HepG2 (cell line): ENCODE measurements at regions not wholly inside any gene's neighbourhood (a gene's known extent, or its start where the extent isn't known, plus 50 kb on each side); places are given as distances from the start of the nearest gene placed in this dataset.

Source experiments
- ATAC-seq: fragments of 200-7000 bp; cut with Tn5 transposase; 3 replicates; pipeline ENCODE4 v1.9.1; 2020; ENCODE audit warnings: mild to moderate bottlenecking, moderate library complexity
- BruUV-seq: library from RNA; stranded (reverse); fragments of 400-500 nt; replicated peaks from 2 replicates; lab custom pipeline; 2021; lab: Mats Ljungman, UMichigan
- CTCF ChIA-PET: fragments of 300-600 bp; formaldehyde crosslinking; extraction: SDS; loops from one replicate; lab custom pipeline; 2021; ENCODE audit warnings: low total read pairs, inconsistent platforms, low intra/inter-chr PET ratio; lab: Yijun Ruan, JAX
- POLR2A ChIA-PET: fragments of 350-600 bp; sonication (Branson Sonifier 250); formaldehyde crosslinking; loops from one replicate; lab custom pipeline; 2020; ENCODE audit warnings: antibody characterized with exemption, inconsistent platforms; lab: Yijun Ruan, JAX
- DNase-seq: peaks from one replicate; pipeline ENCODE4 v3.0.0-alpha.2; 2015; ENCODE audit warnings: low spot score
- FAIRE-seq: peaks from 3 replicates; lab custom pipeline; 2011; peaks lifted over from hg19 to GRCh38; lab: Jason Lieb, UNC
- H2AFZ ChIP-seq: one replicate; pipeline ENCODE4 v1.6.1; 2011; ENCODE audit warnings: low read length, inconsistent platforms
- H3K27ac ChIP-seq: fragments of 300-600 bp; 3 replicates; pipeline ENCODE4 v1.8.0; 2011; ENCODE audit warnings: mixed run types, mild to moderate bottlenecking, mixed read lengths, low read length, inconsistent platforms; ENCODE audit not compliant: insufficient read depth; ENCODE audit errors: extremely low read length
- H3K27me3 ChIP-seq, 2 experiments: fragments of 200-600 bp in 1 of 2; 2 replicates in 1 of 2; 3 replicates in 1 of 2; pipeline versions ENCODE4 v1.6.0 to v1.8.0; 2011; ENCODE audit warnings: low read length in 2 of 2, mild to moderate bottlenecking in 2 of 2, moderate library complexity in 2 of 2, inconsistent platforms in 1 of 2; ENCODE audit not compliant: insufficient read depth in 2 of 2, control insufficient read depth in 1 of 2
- H3K36me3 ChIP-seq, 2 experiments: fragments of 200-600 bp in 1 of 2; replicated peaks in 1 of 2; 2 replicates in 1 of 2; 3 replicates in 1 of 2; pipeline versions ENCODE4 v1.5.1 to v1.8.0; 2011; ENCODE audit warnings: low read length in 2 of 2, inconsistent platforms in 1 of 2; ENCODE audit not compliant: insufficient read depth in 2 of 2, control insufficient read depth in 1 of 2
- H3K4me1 ChIP-seq: 2 replicates; pipeline ENCODE4 v1.5.1; 2012; ENCODE audit warnings: low read length, inconsistent platforms; ENCODE audit not compliant: insufficient read depth
- H3K4me2 ChIP-seq: 2 replicates; pipeline ENCODE4 v1.6.0; 2011; ENCODE audit warnings: low read depth, low read length, inconsistent platforms
- H3K4me3 ChIP-seq, 3 experiments: fragments of 200-600 bp in 1 of 3; sonication (generic), shearing (Covaris generic) in 1 of 3; replicated peaks in 1 of 3; 2 replicates each; pipeline ENCODE4 v1.5.1; 2011 to 2016; ENCODE audit warnings: low read length in 3 of 3, inconsistent platforms in 2 of 3, low read depth in 2 of 3, mild to moderate bottlenecking in 2 of 3, control low read depth in 1 of 3, mixed read lengths in 1 of 3; ENCODE audit not compliant: insufficient read depth in 1 of 3
- H3K79me2 ChIP-seq: one replicate; pipeline ENCODE4 v1.6.1; 2011; ENCODE audit warnings: low read length, inconsistent platforms; ENCODE audit not compliant: insufficient read depth
- H3K9ac ChIP-seq: 2 replicates; pipeline ENCODE4 v1.6.0; 2011; ENCODE audit warnings: mild to moderate bottlenecking, low read depth, low read length, inconsistent platforms; ENCODE audit not compliant: insufficient read depth
- H3K9me3 ChIP-seq: 2 replicates; pipeline ENCODE4 v1.5.1; 2012; ENCODE audit warnings: mild to moderate bottlenecking, low read length
- H4K20me1 ChIP-seq: 2 replicates; pipeline ENCODE4 v1.6.0; 2011; ENCODE audit warnings: inconsistent platforms, mild to moderate bottlenecking, low read length, moderate library complexity; ENCODE audit not compliant: insufficient read depth
- ATF4 ChIP-seq, 2 experiments: fragments of 450-650 bp in 1 of 2; sonication (generic) in 1 of 2; formaldehyde crosslinking; IDR thresholded peaks; 2 replicates each; pipeline versions ENCODE4 v1.5.0 to v1.8.0; 2020 to 2022; ENCODE audit warnings: mild to moderate bottlenecking in 1 of 2, missing genetic modification reagents in 1 of 2
- ATF7 ChIP-seq, 2 experiments: fragments of 450-650 bp in 1 of 2; sonication (generic) in 1 of 2; formaldehyde crosslinking in 1 of 2; IDR thresholded peaks; 2 replicates each; pipeline versions ENCODE4 v1.4.0 to v1.6.1; 2016 to 2020; ENCODE audit warnings: antibody characterized with exemption in 1 of 2, mild to moderate bottlenecking in 1 of 2, missing genetic modification reagents in 1 of 2
- CBX5 ChIP-seq: sonication (generic); formaldehyde crosslinking; IDR thresholded peaks from 2 replicates; pipeline ENCODE4 v1.4.0; 2020; ENCODE audit warnings: missing genetic modification reagents, borderline replicate concordance
- CEBPB ChIP-seq: IDR thresholded peaks from 2 replicates; pipeline ENCODE4 v1.6.1; 2011; ENCODE audit warnings: low read depth, low read length, improper control_type of control experiment, borderline replicate concordance
- MYPOP ChIP-seq: sonication (generic); formaldehyde crosslinking; IDR thresholded peaks from 2 replicates; pipeline ENCODE4 v1.8.1; 2023; ENCODE audit warnings: mild to moderate bottlenecking, moderate library complexity, missing genetic modification reagents
- REPIN1 ChIP-seq: sonication (generic); formaldehyde crosslinking; IDR thresholded peaks from 2 replicates; pipeline ENCODE4 v1.8.0; 2022; ENCODE audit warnings: missing genetic modification reagents, low read depth, mild to moderate bottlenecking, borderline replicate concordance
- STAT6 ChIP-seq: sonication (generic); formaldehyde crosslinking; IDR thresholded peaks from 2 replicates; pipeline ENCODE4 v1.4.0; 2020; ENCODE audit warnings: missing genetic modification reagents, mild to moderate bottlenecking, borderline replicate concordance
- ZBTB21 ChIP-seq: sonication (generic); formaldehyde crosslinking; IDR thresholded peaks from 2 replicates; pipeline ENCODE4 v1.4.0; 2020; ENCODE audit warnings: missing genetic modification reagents
- ZNF350 ChIP-seq: sonication (generic); formaldehyde crosslinking; IDR thresholded peaks from 2 replicates; pipeline ENCODE4 v1.4.0; 2020; ENCODE audit warnings: mild to moderate bottlenecking, low read depth, missing genetic modification reagents, borderline replicate concordance
- ZXDC ChIP-seq: sonication (generic); formaldehyde crosslinking; IDR thresholded peaks from 2 replicates; pipeline ENCODE4 v1.5.0; 2020; ENCODE audit warnings: mild to moderate bottlenecking, missing genetic modification reagents
- WGBS: methylation state at CpG from one replicate; pipeline ENCODE4 v1.1.6; 2017; ENCODE audit warnings: low lambda C conversion rate; 5-methylcytosine and 5-hydroxymethylcytosine counted together
- in situ Hi-C: cut with HindIII; loops from 2 replicates; pipeline ENCODE4 v1.10.0; 2017; ENCODE audit warnings: low pct_unique_long_range_greater_than_20kb; ENCODE audit not compliant: extremely low pct_ligation_motif_present
- intact Hi-C: fragments of 100-400 bp; cut with micrococcal nuclease; formaldehyde crosslinking; loops from one replicate; pipeline ENCODE4 v1.10.0; 2022; ENCODE audit not compliant: unreplicated experiment

GRCh38 chr6:6998194-6998569 lies 109.6 kb upstream of the RREB1 start:
- H3K36me3 ChIP-seq: no peaks in the 10 kb centered on the region
- intact Hi-C loops: no loop called here
- no peak overlapping the region for H3K4me3 ChIP-seq
- in situ Hi-C loops: no loop called here
- no TSS peak for BruUV-seq
- H3K4me2 ChIP-seq: no peak overlapping the region
- no peaks in the 10 kb centered on the region for H4K20me1 ChIP-seq
- WGBS: 47% methylated on average over 6 of the region's 6 CpGs
- no peak overlapping the region for H3K27ac ChIP-seq
- H3K9ac ChIP-seq: no peak overlapping the region
- H3K79me2 ChIP-seq: no peaks in the 10 kb centered on the region
- FAIRE-seq (no peak), ATAC-seq (no peak), DNase-seq (no peak)
- H3K27me3 ChIP-seq: peaks cover 0 to 5% of the 10 kb centered on the region in 2 experiments; a peak in 3 of 5 replicates
- H3K9me3 ChIP-seq: no peaks in the 10 kb centered on the region
- POLR2A ChIA-PET: no interaction called here
- CTCF ChIA-PET: no interaction called here
- peaks cover 22% of the 10 kb centered on the region for H3K4me1 ChIP-seq
- TF ChIP-seq ZXDC (CRISPR knock-in tag) (no peak), CBX5 (CRISPR knock-in tag) (no peak), CEBPB (peak; percentile 71; the same call in 1 of the 2 replicates), ZBTB21 (no peak), ZNF350 (CRISPR knock-in tag) (no peak), ATF7 (IDR thresholded peaks at IDR 0.05) (peak; percentile 59), ATF7 (CRISPR knock-in tag; IDR thresholded peaks at IDR 0.05) (no peak), REPIN1 (CRISPR knock-in tag) (no peak), MYPOP (no peak), STAT6 (CRISPR knock-in tag) (no peak), ATF4 (CRISPR knock-in tag; IDR thresholded peaks at IDR 0.05) (peak in 1 of 2 experiments; percentile 59; a peak in 1 of 4 replicates)
- no peak overlapping the region for H2AFZ ChIP-seq
